Astrocyte (in vitro differentiated cells and primary cell): ENCODE measurements at regions not wholly inside any gene's neighbourhood (a gene's known extent, or its start where the extent isn't known, plus 50 kb on each side); places are given as distances from the start of the nearest gene placed in this dataset.

ENCODE experiments used
- EZH2 ChIP-seq: IDR thresholded peaks from 2 replicates; pipeline ENCODE4 v1.6.1; 2012; ENCODE audit warnings: mild to moderate bottlenecking, low read length, inconsistent platforms; ENCODE audit not compliant: insufficient read depth
- TF ChIP-seq, protein P1 (sequence below): IDR thresholded peaks from 2 replicates; pipeline ENCODE4 v1.5.1; 2011; ENCODE audit warnings: low read depth, mild to moderate bottlenecking, inconsistent platforms, low read length, moderate library complexity; ENCODE audit not compliant: insufficient read depth

DNA sequence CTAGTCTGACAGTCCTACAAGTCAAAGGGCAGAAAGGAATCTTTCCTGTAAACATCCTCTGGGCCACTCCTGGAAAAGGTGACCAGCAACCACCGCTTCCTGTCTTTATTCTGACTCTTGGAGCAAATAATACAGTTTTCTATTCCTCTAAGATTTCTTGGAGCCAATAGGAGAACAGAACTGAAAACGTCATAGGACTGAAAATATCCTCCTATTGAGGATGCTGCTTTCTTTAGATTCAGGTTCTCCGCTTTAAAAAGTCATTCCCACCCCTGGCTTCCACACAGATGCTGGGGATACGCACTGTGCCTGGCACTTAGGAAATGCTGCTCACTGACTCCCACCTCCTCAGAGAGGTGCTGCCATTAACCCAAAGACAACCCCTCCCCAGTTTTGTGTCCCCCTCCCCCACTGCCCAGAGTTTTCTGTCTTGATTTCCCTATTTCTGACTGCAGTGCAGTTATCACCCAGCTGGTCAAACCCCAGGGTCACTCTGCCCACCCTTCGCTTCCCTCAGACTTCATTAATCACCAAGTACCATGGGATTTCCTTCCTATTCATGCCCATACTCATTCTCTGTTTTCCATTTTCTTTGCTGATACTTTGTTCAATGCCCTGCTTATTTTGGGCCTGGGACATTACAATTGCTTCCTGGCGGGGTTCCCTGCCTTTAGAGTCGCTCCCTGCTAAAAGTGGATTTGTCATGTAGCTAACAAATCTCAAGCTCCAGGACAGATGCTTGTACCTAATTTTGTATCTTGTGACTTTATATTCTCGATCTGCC lies 82.1 kb upstream of the ARHGAP29 start:
- TF ChIP-seq, protein P1, sequence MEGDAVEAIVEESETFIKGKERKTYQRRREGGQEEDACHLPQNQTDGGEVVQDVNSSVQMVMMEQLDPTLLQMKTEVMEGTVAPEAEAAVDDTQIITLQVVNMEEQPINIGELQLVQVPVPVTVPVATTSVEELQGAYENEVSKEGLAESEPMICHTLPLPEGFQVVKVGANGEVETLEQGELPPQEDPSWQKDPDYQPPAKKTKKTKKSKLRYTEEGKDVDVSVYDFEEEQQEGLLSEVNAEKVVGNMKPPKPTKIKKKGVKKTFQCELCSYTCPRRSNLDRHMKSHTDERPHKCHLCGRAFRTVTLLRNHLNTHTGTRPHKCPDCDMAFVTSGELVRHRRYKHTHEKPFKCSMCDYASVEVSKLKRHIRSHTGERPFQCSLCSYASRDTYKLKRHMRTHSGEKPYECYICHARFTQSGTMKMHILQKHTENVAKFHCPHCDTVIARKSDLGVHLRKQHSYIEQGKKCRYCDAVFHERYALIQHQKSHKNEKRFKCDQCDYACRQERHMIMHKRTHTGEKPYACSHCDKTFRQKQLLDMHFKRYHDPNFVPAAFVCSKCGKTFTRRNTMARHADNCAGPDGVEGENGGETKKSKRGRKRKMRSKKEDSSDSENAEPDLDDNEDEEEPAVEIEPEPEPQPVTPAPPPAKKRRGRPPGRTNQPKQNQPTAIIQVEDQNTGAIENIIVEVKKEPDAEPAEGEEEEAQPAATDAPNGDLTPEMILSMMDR, result no peak
- TF ChIP-seq EZH2, result no peak
